ENCODE measurements at regions not wholly inside any gene's neighbourhood (a gene's known extent, or its start where the extent isn't known, plus 50 kb on each side); places are given as distances from the start of the nearest gene placed in this dataset.

DNA sequence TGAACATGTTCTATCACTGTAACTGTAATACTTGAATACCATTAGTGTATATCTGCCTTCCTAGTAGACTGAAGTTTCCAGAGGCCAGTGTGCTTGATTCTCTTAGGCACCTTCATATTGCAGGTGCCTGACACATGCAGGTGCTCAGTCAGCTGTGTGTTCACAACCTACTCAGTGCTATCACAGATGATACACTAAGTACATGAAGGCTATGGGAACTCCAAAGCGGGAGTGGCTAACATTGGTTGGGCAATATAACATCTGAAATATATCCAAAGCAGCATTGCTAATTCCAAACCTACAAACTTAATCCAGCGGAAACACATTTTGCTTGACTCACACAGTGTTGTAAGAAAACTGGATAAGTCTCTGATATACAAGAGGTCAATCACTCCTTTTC is 539.3 kb upstream of the ISX start:
- Histone ChIP-seq H2AFZ (ENCODE audit: low read length) (no peak overlapping the region), H3K9ac (ENCODE audit: insufficient read depth, low read length) (no peak overlapping the region), H3K27ac (ENCODE audit: insufficient read depth, low read length) (no peak overlapping the region), H3K27me3 (ENCODE audit: control insufficient read depth, insufficient read depth, low read length) (no peaks in the 10 kb centered on the region), H3K4me2 (ENCODE audit: extremely low read depth, insufficient read depth, low read length) (no peak overlapping the region), H3K36me3 (ENCODE audit: control insufficient read depth, insufficient read depth, low read length) (no peaks in the 10 kb centered on the region), H3K4me1 (ENCODE audit: control insufficient read depth, extremely low read depth, insufficient read depth, low read length) (no peaks in the 10 kb centered on the region), H3K79me2 (ENCODE audit: control insufficient read depth, insufficient read depth, low read length) (no peaks in the 10 kb centered on the region), H4K20me1 (ENCODE audit: control insufficient read depth, extremely low read depth, insufficient read depth, low read length) (no peaks in the 10 kb centered on the region), H3K4me3 (replicated peaks in 1 of 4; ENCODE audit: control extremely low read depth in 1 of 4, insufficient read depth in 1 of 4, low read depth in 3 of 4, low read length in 4 of 4) (no peak overlapping the region), H3K9me3 (ENCODE audit: control insufficient read depth, insufficient read depth, low read depth, low read length) (no peaks in the 10 kb centered on the region)
- no peak for TF ChIP-seq EZH2 (IDR thresholded peaks at IDR 0.05; ENCODE audit: low read length, missing control alignments)
- no peak for DNase-seq (ENCODE audit: low read depth in 2 of 2)

DNA sequence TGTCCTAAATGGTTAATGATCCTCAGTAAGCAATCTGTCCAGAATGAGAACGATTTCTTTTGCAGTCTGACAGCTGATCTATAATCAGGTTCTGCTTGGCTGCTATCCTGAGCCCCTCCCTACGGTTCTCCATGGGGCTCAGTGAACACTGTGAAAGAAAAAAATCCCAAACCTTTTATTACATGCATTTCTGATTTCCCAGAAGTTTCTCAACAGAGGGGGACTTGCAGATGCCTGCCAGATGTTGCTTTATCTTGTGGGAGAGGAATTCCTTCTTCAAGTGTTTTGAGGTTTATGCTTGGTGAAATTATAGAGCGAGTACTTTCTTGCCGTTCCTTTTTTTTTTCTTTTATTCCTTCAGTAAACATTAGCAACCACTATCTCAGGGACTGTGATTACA is 531.9 kb upstream of the ISX start:
- H2AFZ ChIP-seq (ENCODE audit: low read length) = no peak overlapping the region
- H4K20me1 ChIP-seq (ENCODE audit: control insufficient read depth, extremely low read depth, insufficient read depth, low read length) = no peaks in the 10 kb centered on the region
- H3K27ac ChIP-seq (ENCODE audit: insufficient read depth, low read length) = no peak overlapping the region
- no peak for DNase-seq (ENCODE audit: low read depth in 2 of 2)
- no peak for TF ChIP-seq EZH2 (IDR thresholded peaks at IDR 0.05; ENCODE audit: low read length, missing control alignments)
- H3K4me1 ChIP-seq (ENCODE audit: control insufficient read depth, extremely low read depth, insufficient read depth, low read length) = no peaks in the 10 kb centered on the region
- no peaks in the 10 kb centered on the region for H3K9me3 ChIP-seq (ENCODE audit: control insufficient read depth, insufficient read depth, low read depth, low read length)
- no peaks in the 10 kb centered on the region for H3K27me3 ChIP-seq (ENCODE audit: control insufficient read depth, insufficient read depth, low read length)
- no peak overlapping the region for H3K4me3 ChIP-seq (replicated peaks in 1 of 4; ENCODE audit: control extremely low read depth in 1 of 4, insufficient read depth in 1 of 4, low read depth in 3 of 4, low read length in 4 of 4)
- no peaks in the 10 kb centered on the region for H3K79me2 ChIP-seq (ENCODE audit: control insufficient read depth, insufficient read depth, low read length)
- H3K9ac ChIP-seq (ENCODE audit: insufficient read depth, low read length) = no peak overlapping the region
- no peak overlapping the region for H3K4me2 ChIP-seq (ENCODE audit: extremely low read depth, insufficient read depth, low read length)
- H3K36me3 ChIP-seq (ENCODE audit: control insufficient read depth, insufficient read depth, low read length) = no peaks in the 10 kb centered on the region

DNA sequence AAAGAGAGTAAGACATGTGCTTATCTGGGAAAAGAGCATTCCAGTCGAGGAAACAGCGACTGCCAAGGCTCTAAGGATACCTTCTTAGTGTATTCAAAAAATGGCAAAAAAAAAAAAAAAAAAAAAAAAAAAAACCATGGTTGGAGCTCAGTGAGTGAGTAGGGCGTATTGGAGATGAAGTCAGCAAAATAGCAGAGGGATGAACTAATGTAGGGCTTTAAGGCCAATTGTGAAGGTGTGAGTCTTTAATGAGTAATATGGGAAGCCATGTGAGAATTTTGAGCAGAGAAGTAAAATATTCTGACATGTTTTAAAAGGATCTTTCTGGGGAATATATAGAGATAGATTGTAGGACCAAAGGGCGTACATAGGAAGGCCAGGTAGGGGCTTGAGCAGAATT is 498.6 kb upstream of the ISX start:
- Histone ChIP-seq H2AFZ (ENCODE audit: low read length) (no peak overlapping the region), H3K4me1 (ENCODE audit: control insufficient read depth, extremely low read depth, insufficient read depth, low read length) (no peaks in the 10 kb centered on the region), H3K27me3 (ENCODE audit: control insufficient read depth, insufficient read depth, low read length) (no peaks in the 10 kb centered on the region), H3K9ac (ENCODE audit: insufficient read depth, low read length) (no peak overlapping the region), H4K20me1 (ENCODE audit: control insufficient read depth, extremely low read depth, insufficient read depth, low read length) (no peaks in the 10 kb centered on the region), H3K27ac (ENCODE audit: insufficient read depth, low read length) (no peak overlapping the region), H3K9me3 (ENCODE audit: control insufficient read depth, insufficient read depth, low read depth, low read length) (no peaks in the 10 kb centered on the region), H3K4me2 (ENCODE audit: extremely low read depth, insufficient read depth, low read length) (no peak overlapping the region), H3K79me2 (ENCODE audit: control insufficient read depth, insufficient read depth, low read length) (no peaks in the 10 kb centered on the region), H3K4me3 (replicated peaks in 1 of 4; ENCODE audit: control extremely low read depth in 1 of 4, insufficient read depth in 1 of 4, low read depth in 3 of 4, low read length in 4 of 4) (no peak overlapping the region), H3K36me3 (ENCODE audit: control insufficient read depth, insufficient read depth, low read length) (no peaks in the 10 kb centered on the region)
- no peak for TF ChIP-seq EZH2 (IDR thresholded peaks at IDR 0.05; ENCODE audit: low read length, missing control alignments)
- TF ChIP-seq, protein P1, sequence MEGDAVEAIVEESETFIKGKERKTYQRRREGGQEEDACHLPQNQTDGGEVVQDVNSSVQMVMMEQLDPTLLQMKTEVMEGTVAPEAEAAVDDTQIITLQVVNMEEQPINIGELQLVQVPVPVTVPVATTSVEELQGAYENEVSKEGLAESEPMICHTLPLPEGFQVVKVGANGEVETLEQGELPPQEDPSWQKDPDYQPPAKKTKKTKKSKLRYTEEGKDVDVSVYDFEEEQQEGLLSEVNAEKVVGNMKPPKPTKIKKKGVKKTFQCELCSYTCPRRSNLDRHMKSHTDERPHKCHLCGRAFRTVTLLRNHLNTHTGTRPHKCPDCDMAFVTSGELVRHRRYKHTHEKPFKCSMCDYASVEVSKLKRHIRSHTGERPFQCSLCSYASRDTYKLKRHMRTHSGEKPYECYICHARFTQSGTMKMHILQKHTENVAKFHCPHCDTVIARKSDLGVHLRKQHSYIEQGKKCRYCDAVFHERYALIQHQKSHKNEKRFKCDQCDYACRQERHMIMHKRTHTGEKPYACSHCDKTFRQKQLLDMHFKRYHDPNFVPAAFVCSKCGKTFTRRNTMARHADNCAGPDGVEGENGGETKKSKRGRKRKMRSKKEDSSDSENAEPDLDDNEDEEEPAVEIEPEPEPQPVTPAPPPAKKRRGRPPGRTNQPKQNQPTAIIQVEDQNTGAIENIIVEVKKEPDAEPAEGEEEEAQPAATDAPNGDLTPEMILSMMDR (conservative IDR thresholded peaks at IDR 0.05 in 1 of 2, IDR thresholded peaks at IDR 0.05 in 1 of 2; ENCODE audit: low read depth in 1 of 2, low read length in 2 of 2) = no peak
- no peak for DNase-seq (ENCODE audit: low read depth in 2 of 2)

DNA sequence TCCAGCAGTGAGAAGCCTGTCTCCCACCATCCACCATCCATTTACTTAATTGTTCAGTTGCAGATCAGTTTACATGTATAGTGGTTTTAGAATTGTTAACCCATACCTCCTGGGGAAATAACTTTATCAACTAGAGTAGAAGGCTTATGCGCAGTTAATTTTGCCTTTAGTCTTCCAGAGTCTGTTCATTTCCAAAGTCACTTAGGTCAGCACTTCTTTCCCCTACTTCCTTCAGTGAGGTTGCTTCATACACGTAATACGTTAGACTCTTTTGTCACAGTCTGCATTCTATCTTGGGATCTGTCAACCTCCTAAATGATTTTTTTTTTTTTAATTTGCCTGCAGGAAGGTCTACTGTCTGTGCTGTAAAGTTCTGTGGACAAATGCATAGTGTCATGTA is 495.6 kb upstream of the ISX start:
- Histone ChIP-seq H3K79me2 (ENCODE audit: control insufficient read depth, insufficient read depth, low read length) (no peaks in the 10 kb centered on the region), H3K36me3 (ENCODE audit: control insufficient read depth, insufficient read depth, low read length) (no peaks in the 10 kb centered on the region), H4K20me1 (ENCODE audit: control insufficient read depth, extremely low read depth, insufficient read depth, low read length) (no peaks in the 10 kb centered on the region), H3K27ac (ENCODE audit: insufficient read depth, low read length) (no peak overlapping the region), H3K4me3 (replicated peaks in 1 of 4; ENCODE audit: control extremely low read depth in 1 of 4, insufficient read depth in 1 of 4, low read depth in 3 of 4, low read length in 4 of 4) (no peak overlapping the region), H2AFZ (ENCODE audit: low read length) (no peak overlapping the region), H3K9me3 (ENCODE audit: control insufficient read depth, insufficient read depth, low read depth, low read length) (no peaks in the 10 kb centered on the region), H3K27me3 (ENCODE audit: control insufficient read depth, insufficient read depth, low read length) (no peaks in the 10 kb centered on the region), H3K4me2 (ENCODE audit: extremely low read depth, insufficient read depth, low read length) (no peak overlapping the region), H3K9ac (ENCODE audit: insufficient read depth, low read length) (no peak overlapping the region), H3K4me1 (ENCODE audit: control insufficient read depth, extremely low read depth, insufficient read depth, low read length) (no peaks in the 10 kb centered on the region)
- TF ChIP-seq EZH2 (IDR thresholded peaks at IDR 0.05; ENCODE audit: low read length, missing control alignments) = no peak
- TF ChIP-seq, protein P1 (conservative IDR thresholded peaks at IDR 0.05 in 1 of 2, IDR thresholded peaks at IDR 0.05 in 1 of 2; ENCODE audit: low read depth in 1 of 2, low read length in 2 of 2) = no peak
- DNase-seq (ENCODE audit: low read depth in 2 of 2) = no peak
